GM12892 (cell line): ENCODE measurements at regions not wholly inside any gene's neighbourhood (a gene's known extent, or its start where the extent isn't known, plus 50 kb on each side); places are given as distances from the start of the nearest gene placed in this dataset.

Experiments
- POLR2A ChIP-seq: IDR thresholded peaks from 2 replicates; pipeline ENCODE4 v1.6.1; 2011; ENCODE audit warnings: low read depth, low read length, control low read depth
- POLR2AphosphoS5 ChIP-seq: IDR thresholded peaks from 2 replicates; pipeline ENCODE4 v1.6.1; 2011; ENCODE audit warnings: low read depth, low read length, control low read depth
- TAF1 ChIP-seq: IDR thresholded peaks from 2 replicates; pipeline ENCODE4 v1.6.1; 2011; ENCODE audit warnings: low read depth, mild to moderate bottlenecking, control low read depth, low read length, borderline replicate concordance

- no peak for TF ChIP-seq POLR2A
- no peak for TF ChIP-seq POLR2AphosphoS5
- TF ChIP-seq TAF1, result no peak
These were observed 156.2 kb upstream of the ANKH start for GRCh38 chr5:15027764-15028163.
